PC-9 (cell line): ENCODE measurements at regions not wholly inside any gene's neighbourhood (a gene's known extent, or its start where the extent isn't known, plus 50 kb on each side); places are given as distances from the start of the nearest gene placed in this dataset.

Experiments
- BruUV-seq: library from RNA; stranded (reverse); fragments of 400-500 nt; replicated peaks from 2 replicates; lab custom pipeline; 2021; lab: Mats Ljungman, UMichigan
- CTCF ChIA-PET: fragments of 300-600 bp; sonication (Branson Sonifier 250); formaldehyde crosslinking; loops from one replicate; lab custom pipeline; 2022; ENCODE audit warnings: antibody characterized with exemption; lab: Charles Lee
- POLR2A ChIA-PET: fragments of 300-600 bp; sonication (Branson Sonifier 250); formaldehyde crosslinking; loops from one replicate; lab custom pipeline; 2022; ENCODE audit warnings: antibody characterized with exemption; ENCODE audit not compliant: unreplicated experiment; lab: Charles Lee
- DNase-seq, 2 experiments: peaks; one replicate each; pipeline versions ENCODE4 v3.0.0 to v3.0.0-alpha.2; 2015 to 2022; ENCODE audit warnings: mixed read lengths in 1 of 2
- H2AFZ ChIP-seq: fragments of 200-600 bp; sonication (generic); 2 replicates; pipeline ENCODE4 v1.8.1; 2017; ENCODE audit warnings: antibody characterized with exemption
- H3F3A ChIP-seq: fragments of 200-600 bp; sonication (generic); 2 replicates; pipeline ENCODE4 v1.8.1; 2017; ENCODE audit warnings: antibody characterized with exemption, mild to moderate bottlenecking, low read depth; ENCODE audit not compliant: insufficient read depth
- H3K27ac ChIP-seq: fragments of 200-600 bp; sonication (generic); 2 replicates; pipeline ENCODE4 v1.6.1; 2016; ENCODE audit warnings: mixed run types
- H3K27me3 ChIP-seq: fragments of 200-600 bp; sonication (generic); 2 replicates; pipeline ENCODE4 v1.6.1; 2016; ENCODE audit warnings: low read depth, mixed run types; ENCODE audit not compliant: insufficient read depth
- H3K36me3 ChIP-seq: fragments of 200-600 bp; sonication (generic); 2 replicates; pipeline ENCODE4 v1.6.1; 2016; ENCODE audit warnings: low read depth, mixed run types
- H3K4me1 ChIP-seq: fragments of 200-600 bp; sonication (generic); replicated peaks from 2 replicates; pipeline ENCODE4 v1.6.1; 2016; ENCODE audit warnings: mixed run types; ENCODE audit not compliant: insufficient read depth
- H3K4me2 ChIP-seq: fragments of 200-600 bp; sonication (generic); 2 replicates; pipeline ENCODE4 v1.6.1; 2017; ENCODE audit warnings: mixed run types
- H3K4me3 ChIP-seq: fragments of 200-600 bp; sonication (generic); 2 replicates; pipeline ENCODE4 v1.6.1; 2016; ENCODE audit warnings: mixed run types
- H3K79me2 ChIP-seq: fragments of 200-600 bp; sonication (generic); 2 replicates; pipeline ENCODE4 v1.6.1; 2017; ENCODE audit warnings: low read depth, mixed run types
- H3K9me2 ChIP-seq: fragments of 200-600 bp; sonication (generic); 2 replicates; pipeline ENCODE4 v1.8.1; 2017; ENCODE audit warnings: mild to moderate bottlenecking; ENCODE audit not compliant: insufficient read depth
- H3K9me3 ChIP-seq: fragments of 200-600 bp; sonication (generic); 2 replicates; pipeline ENCODE4 v1.8.1; 2016; ENCODE audit warnings: low read depth; ENCODE audit not compliant: insufficient read depth
- H4K20me1 ChIP-seq: fragments of 200-600 bp; sonication (generic); 2 replicates; pipeline ENCODE4 v1.8.1; 2017; ENCODE audit not compliant: insufficient read depth
- EZH2 ChIP-seq: fragments of 200-600 bp; sonication (generic); IDR thresholded peaks from 2 replicates; pipeline ENCODE4 v1.8.0; 2017; ENCODE audit warnings: antibody characterized with exemption, low read depth
- intact Hi-C: fragments of 100-400 bp; cut with micrococcal nuclease; formaldehyde crosslinking; loops from one replicate; pipeline ENCODE4 v1.10.0; 2022; ENCODE audit not compliant: unreplicated experiment
- TF ChIP-seq, protein P1 (sequence below): fragments of 200-600 bp; sonication (generic); conservative IDR thresholded peaks from 2 replicates; pipeline ENCODE4 v1.6.1; 2017; ENCODE audit warnings: mixed run types, antibody characterized with exemption, mild to moderate bottlenecking, moderate library complexity

DNA sequence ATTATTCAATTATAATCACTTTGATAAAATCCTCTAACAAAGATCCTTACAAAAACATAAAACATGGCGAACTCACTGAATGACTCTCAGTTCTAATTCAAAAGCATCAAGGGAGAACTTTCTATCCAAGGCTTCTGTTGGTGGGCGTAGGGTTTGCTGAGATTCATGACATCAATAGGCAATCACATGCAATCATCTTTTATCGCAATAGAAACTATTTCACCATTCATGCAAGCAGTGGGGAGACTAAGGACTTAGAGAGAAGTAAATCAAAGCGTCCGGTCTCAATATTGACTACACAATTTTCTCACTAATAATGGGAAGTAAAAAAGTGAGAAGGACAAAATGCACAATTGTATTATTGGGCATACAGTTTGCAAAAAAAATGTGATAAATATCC lies 168.7 kb downstream of the SCG2 start:
- Histone ChIP-seq H3K27ac (no peak overlapping the region), H3K4me3 (no peak overlapping the region), H2AFZ (no peak overlapping the region), H3K79me2 (no peaks in the 10 kb centered on the region), H4K20me1 (no peaks in the 10 kb centered on the region), H3K9me2 (no peaks in the 10 kb centered on the region; the same call in none of the 2 replicates), H3K27me3 (no peaks in the 10 kb centered on the region), H3K4me1 (no peaks in the 10 kb centered on the region), H3F3A (no peaks in the 10 kb centered on the region), H3K36me3 (no peaks in the 10 kb centered on the region), H3K9me3 (no peaks in the 10 kb centered on the region), H3K4me2 (no peak overlapping the region)
- BruUV-seq, result no TSS peak
- POLR2A ChIA-PET, result no interaction called here
- TF ChIP-seq EZH2, result no peak
- TF ChIP-seq, protein P1, sequence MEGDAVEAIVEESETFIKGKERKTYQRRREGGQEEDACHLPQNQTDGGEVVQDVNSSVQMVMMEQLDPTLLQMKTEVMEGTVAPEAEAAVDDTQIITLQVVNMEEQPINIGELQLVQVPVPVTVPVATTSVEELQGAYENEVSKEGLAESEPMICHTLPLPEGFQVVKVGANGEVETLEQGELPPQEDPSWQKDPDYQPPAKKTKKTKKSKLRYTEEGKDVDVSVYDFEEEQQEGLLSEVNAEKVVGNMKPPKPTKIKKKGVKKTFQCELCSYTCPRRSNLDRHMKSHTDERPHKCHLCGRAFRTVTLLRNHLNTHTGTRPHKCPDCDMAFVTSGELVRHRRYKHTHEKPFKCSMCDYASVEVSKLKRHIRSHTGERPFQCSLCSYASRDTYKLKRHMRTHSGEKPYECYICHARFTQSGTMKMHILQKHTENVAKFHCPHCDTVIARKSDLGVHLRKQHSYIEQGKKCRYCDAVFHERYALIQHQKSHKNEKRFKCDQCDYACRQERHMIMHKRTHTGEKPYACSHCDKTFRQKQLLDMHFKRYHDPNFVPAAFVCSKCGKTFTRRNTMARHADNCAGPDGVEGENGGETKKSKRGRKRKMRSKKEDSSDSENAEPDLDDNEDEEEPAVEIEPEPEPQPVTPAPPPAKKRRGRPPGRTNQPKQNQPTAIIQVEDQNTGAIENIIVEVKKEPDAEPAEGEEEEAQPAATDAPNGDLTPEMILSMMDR, result no peak
- CTCF ChIA-PET, result no interaction called here
- DNase-seq, result no peak
- intact Hi-C loops, result no loop called here

DNA sequence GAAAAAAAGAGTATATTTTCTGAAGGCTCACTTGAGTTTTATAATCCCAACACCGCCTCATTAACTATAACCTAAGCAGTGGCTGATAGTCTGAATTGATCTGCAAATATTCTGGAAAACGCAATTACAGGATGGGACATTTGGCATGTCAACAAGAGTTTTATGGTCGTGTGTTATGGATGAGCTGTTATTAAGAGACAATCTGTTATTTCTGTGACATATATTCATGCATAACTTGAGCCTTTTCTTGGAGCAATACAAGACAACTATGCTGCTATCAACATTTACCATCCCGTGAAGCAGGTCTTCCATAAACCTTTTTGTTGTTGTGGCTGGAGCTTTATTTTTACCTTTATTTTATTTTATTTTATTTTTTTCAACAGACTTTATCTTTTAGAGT lies 164.4 kb downstream of the SCG2 start:
- Histone ChIP-seq H3K27ac (no peak overlapping the region), H3K36me3 (no peaks in the 10 kb centered on the region), H3K9me3 (no peaks in the 10 kb centered on the region), H3K79me2 (no peaks in the 10 kb centered on the region), H2AFZ (no peak overlapping the region), H3K4me2 (no peak overlapping the region), H4K20me1 (no peaks in the 10 kb centered on the region), H3K27me3 (no peaks in the 10 kb centered on the region), H3K4me3 (no peak overlapping the region), H3F3A (no peaks in the 10 kb centered on the region), H3K4me1 (no peaks in the 10 kb centered on the region), H3K9me2 (no peaks in the 10 kb centered on the region; the same call in none of the 2 replicates)
- ChIA-PET CTCF (interaction anchor here (0.7 kb wide), 2 partner anchors 63 to 1075 kb away, joined by 3 read pairs; no protein-coding TSS in a partner anchor), POLR2A (no interaction called here)
- DNase-seq, result no peak
- BruUV-seq, result no TSS peak
- no peak for TF ChIP-seq EZH2
- TF ChIP-seq, protein P1, result no peak
- intact Hi-C loops, result no loop called here

DNA sequence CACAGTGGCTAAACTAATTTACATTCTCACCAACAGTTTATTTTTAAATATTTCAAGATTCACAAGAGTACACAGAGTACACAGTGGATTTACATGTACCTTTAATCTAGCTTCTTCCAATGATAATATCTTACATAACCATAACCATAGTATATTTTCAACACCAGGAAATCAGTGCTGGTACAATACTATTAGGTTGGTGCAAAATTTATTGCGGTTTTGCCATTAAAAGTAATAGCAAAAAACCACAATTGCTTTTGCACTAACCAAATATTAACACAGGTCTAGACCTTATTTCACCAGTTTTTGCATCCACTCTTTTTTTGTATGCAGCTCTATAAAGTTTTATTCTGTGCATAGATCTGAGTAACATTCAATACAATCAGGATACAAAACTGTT lies 163.0 kb downstream of the SCG2 start:
- H3K4me1 ChIP-seq, result no peaks in the 10 kb centered on the region
- H3K79me2 ChIP-seq, result no peaks in the 10 kb centered on the region
- H3K27me3 ChIP-seq, result no peaks in the 10 kb centered on the region
- intact Hi-C loops, result no loop called here
- no peaks in the 10 kb centered on the region for H3F3A ChIP-seq
- H3K36me3 ChIP-seq, result no peaks in the 10 kb centered on the region
- H3K4me2 ChIP-seq, result no peak overlapping the region
- ChIA-PET CTCF (no interaction called here), POLR2A (interaction anchor here (0.6 kb wide), 1 partner anchor 39 kb away, joined by 3 read pairs; no protein-coding TSS in a partner anchor)
- no peak overlapping the region for H2AFZ ChIP-seq
- DNase-seq, result no peak
- no peaks in the 10 kb centered on the region for H3K9me3 ChIP-seq
- no peaks in the 10 kb centered on the region for H4K20me1 ChIP-seq
- BruUV-seq, result no TSS peak
- TF ChIP-seq EZH2, result no peak
- TF ChIP-seq, protein P1, result no peak
- no peak overlapping the region for H3K27ac ChIP-seq
- H3K4me3 ChIP-seq, result no peak overlapping the region
- no peaks in the 10 kb centered on the region; the same call in none of the 2 replicates for H3K9me2 ChIP-seq
